ENCODE measurements at regions not wholly inside any gene's neighbourhood (a gene's known extent, or its start where the extent isn't known, plus 50 kb on each side); places are given as distances from the start of the nearest gene placed in this dataset.
"Not testable (repeated sequence)": the region's sequence is repeated elsewhere in the genome, so short reads cannot be mapped to it uniquely, and the experiment has no call there.

DNA sequence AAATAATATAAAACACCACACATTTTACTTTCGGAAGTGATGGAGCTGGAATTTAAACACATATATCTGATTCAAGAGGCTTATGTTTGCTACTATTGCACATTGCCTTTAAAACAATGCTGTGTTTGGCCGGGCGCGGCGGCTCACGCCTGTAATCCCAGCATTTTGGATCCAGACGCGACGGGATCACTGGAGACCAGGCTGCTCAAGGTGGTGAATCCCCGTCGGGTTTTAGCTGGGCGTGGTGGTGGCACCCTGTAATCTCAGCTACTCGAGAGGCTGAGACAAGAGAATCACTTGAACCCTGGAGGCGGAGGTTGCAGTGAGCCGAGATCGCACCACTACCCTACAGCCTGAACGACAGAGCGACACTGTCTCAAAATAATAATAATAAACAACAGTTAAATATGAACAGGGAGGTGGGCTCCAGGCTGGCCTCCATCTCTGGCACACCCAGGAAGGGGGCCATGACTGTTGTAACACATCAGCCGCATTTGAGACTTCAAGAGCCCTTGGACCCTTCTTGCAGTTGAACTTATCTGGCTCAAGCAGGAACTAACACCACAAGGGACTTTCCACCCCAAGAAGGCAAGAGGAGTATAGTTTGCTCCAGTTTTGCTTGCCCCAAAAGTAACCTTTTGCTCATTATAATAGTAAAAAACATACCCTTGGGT lies 127.1 kb upstream of the ZNF184 start:
- TF ChIP-seq POLR2A (IDR thresholded peaks at IDR 0.05), result no peak
- TF ChIP-seq, protein P1, sequence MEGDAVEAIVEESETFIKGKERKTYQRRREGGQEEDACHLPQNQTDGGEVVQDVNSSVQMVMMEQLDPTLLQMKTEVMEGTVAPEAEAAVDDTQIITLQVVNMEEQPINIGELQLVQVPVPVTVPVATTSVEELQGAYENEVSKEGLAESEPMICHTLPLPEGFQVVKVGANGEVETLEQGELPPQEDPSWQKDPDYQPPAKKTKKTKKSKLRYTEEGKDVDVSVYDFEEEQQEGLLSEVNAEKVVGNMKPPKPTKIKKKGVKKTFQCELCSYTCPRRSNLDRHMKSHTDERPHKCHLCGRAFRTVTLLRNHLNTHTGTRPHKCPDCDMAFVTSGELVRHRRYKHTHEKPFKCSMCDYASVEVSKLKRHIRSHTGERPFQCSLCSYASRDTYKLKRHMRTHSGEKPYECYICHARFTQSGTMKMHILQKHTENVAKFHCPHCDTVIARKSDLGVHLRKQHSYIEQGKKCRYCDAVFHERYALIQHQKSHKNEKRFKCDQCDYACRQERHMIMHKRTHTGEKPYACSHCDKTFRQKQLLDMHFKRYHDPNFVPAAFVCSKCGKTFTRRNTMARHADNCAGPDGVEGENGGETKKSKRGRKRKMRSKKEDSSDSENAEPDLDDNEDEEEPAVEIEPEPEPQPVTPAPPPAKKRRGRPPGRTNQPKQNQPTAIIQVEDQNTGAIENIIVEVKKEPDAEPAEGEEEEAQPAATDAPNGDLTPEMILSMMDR (IDR thresholded peaks at IDR 0.05), result no peak
- Histone ChIP-seq H3K27ac (no peak overlapping the region), H3K4me1 (no peaks in the 10 kb centered on the region), H3K36me3 (no peaks in the 10 kb centered on the region), H3K9me3 (no peaks in the 10 kb centered on the region), H3K27me3 (peaks cover 0 to 54% of the 10 kb centered on the region in 2 donors), H3K4me3 (no peak overlapping the region)
- intact Hi-C loops (cut with DNase I; ENCODE audit: low total_unique reads), result no loop called here
- DNase-seq, result no peak

DNA sequence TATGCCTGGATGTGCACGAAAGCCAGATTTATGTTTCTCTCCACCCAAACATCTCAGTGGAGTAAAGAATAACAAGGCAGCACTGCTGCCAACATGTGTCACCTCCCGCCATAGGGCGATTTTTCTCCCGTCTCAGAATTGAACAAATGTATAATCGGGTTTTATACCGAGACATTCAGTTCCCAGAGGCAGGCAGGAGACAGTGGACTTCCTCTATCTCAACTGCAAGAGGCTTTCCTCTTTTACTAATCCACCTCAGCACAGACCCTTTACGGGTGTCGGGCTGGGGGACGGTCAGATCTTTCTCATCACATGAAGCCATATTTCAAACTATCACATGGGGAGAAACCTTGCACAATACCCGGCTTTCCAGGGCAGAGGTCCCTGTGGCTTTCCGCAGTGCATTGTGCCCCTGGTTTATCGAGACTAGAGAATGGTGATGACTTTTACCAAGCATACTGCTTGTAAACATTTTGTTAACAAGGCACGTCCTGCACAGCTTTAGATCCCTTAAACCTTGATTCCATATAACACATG lies 124.2 kb upstream of the ZNF184 start:
- H3K4me3 ChIP-seq; H3K36me3 ChIP-seq; intact Hi-C loops (cut with DNase I; ENCODE audit: low total_unique reads); DNase-seq; H3K27ac ChIP-seq; H3K4me1 ChIP-seq; H3K9me3 ChIP-seq: not testable (repeated sequence)
- peaks cover 0 to 55% of the 10 kb centered on the region in 2 donors for H3K27me3 ChIP-seq

DNA sequence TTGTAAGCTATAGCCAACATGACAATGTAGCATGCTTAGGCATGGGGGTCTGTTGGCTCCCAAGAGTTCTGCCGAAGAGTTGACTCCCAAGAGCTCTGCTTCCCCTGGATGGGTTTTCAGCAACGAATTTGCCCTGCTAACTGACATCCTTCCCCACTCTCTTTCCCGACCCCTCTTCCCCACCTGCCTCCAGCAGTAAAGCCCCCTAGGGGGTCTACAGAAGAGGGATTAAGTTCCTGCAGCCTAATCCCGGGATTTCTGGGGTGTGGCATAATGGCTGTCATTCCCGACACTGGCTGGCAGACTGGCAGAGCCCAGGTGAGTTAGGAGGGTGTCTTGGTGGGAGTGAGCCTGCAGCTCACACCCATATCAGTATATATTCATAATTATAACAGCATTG lies 121.0 kb upstream of the ZNF184 start:
- TF ChIP-seq, protein P1 (IDR thresholded peaks at IDR 0.05), result no peak
- TF ChIP-seq POLR2A (IDR thresholded peaks at IDR 0.05), result no peak
- no peaks in the 10 kb centered on the region for H3K4me1 ChIP-seq
- H3K9me3 ChIP-seq, result no peaks in the 10 kb centered on the region
- no peak overlapping the region for H3K4me3 ChIP-seq
- no peak overlapping the region for H3K27ac ChIP-seq
- peaks cover 0 to 66% of the 10 kb centered on the region in 2 donors for H3K27me3 ChIP-seq
- DNase-seq, result no peak
- peaks cover 0 to 5% of the 10 kb centered on the region in 2 donors for H3K36me3 ChIP-seq
- intact Hi-C loops (cut with DNase I; ENCODE audit: low total_unique reads), result no loop called here

DNA sequence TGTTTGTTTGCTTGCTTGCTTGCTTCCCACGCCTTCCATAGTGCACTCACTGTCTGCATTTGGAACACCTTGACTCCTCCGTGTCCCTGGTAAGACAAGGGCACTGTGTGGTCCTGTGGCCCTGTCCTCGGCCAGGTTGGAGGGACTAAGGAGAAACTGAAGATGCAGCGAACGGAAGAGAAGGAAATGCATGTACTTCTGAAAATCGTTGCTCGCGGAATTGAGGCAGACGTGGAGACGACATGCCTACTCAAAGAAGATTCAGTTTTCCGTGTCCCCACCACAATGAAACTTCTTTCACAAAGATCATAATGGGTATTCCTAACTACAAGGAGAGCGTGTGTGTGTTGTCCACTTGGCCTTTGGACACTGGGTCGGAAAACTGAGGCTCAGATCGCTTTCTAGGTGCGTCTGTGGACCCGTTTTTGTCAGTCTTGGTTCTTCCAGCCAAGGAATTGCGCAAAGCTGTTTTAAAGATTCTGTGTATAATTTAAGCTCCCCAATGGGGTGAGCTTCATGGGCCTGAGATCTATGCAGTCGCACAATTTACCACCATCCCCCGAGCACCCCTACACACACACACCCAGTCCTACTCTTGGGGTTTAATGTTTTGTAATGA lies 120.4 kb upstream of the ZNF184 start:
- Histone ChIP-seq H3K36me3 (peaks cover 0 to 5% of the 10 kb centered on the region in 2 donors), H3K4me1 (no peaks in the 10 kb centered on the region), H3K27ac (no peak overlapping the region), H3K27me3 (peaks cover 0 to 66% of the 10 kb centered on the region in 2 donors), H3K9me3 (no peaks in the 10 kb centered on the region), H3K4me3 (no peak overlapping the region)
- DNase-seq, result no peak
- intact Hi-C loops (cut with DNase I; ENCODE audit: low total_unique reads), result no loop called here
- no peak for TF ChIP-seq POLR2A (IDR thresholded peaks at IDR 0.05)
- TF ChIP-seq, protein P1 (IDR thresholded peaks at IDR 0.05), result no peak

DNA sequence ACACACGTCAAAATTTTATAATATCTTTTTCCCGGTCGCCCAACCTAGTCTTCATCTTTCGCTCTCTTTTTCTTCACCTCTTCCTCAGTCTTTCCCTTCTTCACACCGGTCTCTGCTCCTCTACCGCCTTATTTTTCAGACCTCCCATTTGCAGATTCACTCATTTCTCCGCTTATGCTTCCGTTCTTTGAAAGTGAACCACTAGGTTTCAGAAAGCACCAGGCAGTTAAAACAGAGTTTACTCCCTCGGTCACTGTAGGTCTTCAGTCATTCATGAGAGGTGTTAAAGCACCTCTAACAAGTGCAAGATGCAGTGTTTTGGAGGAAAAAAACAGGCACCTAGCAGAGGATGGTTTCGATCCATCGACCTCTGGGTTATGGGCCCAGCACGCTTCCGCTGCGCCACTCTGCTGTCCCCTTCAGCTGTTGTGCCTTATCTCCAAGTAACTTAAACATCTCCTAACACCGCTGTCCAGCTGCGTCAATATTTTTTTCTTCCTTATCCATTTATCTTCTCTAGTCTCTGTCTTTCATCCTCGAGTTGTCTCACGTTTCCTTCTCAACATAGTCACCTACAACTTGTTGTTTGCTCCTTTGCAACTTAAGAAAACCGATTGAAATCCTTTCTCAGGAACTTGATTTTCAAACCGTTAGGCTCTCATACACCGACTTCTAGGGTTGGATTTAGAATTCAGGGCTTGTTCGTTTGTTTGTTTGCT lies 119.7 kb upstream of the ZNF184 start:
- intact Hi-C loops (cut with DNase I; ENCODE audit: low total_unique reads), result no loop called here
- no peak overlapping the region for H3K4me3 ChIP-seq

More for the DNA sequence above, 119.7 kb upstream of the ZNF184 start:
- H3K9me3 ChIP-seq, result no peaks in the 10 kb centered on the region
- no peaks in the 10 kb centered on the region for H3K4me1 ChIP-seq
- H3K27me3 ChIP-seq, result peaks cover 0 to 62% of the 10 kb centered on the region in 2 donors
- H3K36me3 ChIP-seq, result peaks cover 0 to 5% of the 10 kb centered on the region in 2 donors
- TF ChIP-seq, protein P1 (IDR thresholded peaks at IDR 0.05), result no peak
- no peak for TF ChIP-seq POLR2A (IDR thresholded peaks at IDR 0.05)
- DNase-seq, result no peak
- H3K27ac ChIP-seq, result no peak overlapping the region

Data from uterus (tissue), 3 donors.